A549 (cell line): ENCODE measurements at regions not wholly inside any gene's neighbourhood (a gene's known extent, or its start where the extent isn't known, plus 50 kb on each side); places are given as distances from the start of the nearest gene placed in this dataset.
"Not testable (repeated sequence)": the region's sequence is repeated elsewhere in the genome, so short reads cannot be mapped to it uniquely, and the experiment has no call there.

Experiments used
- ATAC-seq, 2 experiments: fragments of 200-7000 bp in 1 of 2; fragments of >200 bp in 1 of 2; cut with Nextera tagmentation in 1 of 2; cut with Tn5 transposase in 1 of 2; 3 replicates each; pipeline versions ENCODE4 v1.8.0 to v1.9.1; 2018 to 2020; ENCODE audit warnings: mild to moderate bottlenecking in 1 of 2, moderate library complexity in 1 of 2
- CTCF ChIA-PET: fragments of 300-600 bp; sonication (Branson Sonifier 250); formaldehyde crosslinking; extraction: SDS; loops from one replicate; lab custom pipeline; 2021; ENCODE audit warnings: antibody characterized with exemption, inconsistent platforms; lab: Yijun Ruan, JAX
- POLR2A ChIA-PET: fragments of 350-600 bp; formaldehyde crosslinking; extraction: SDS; loops from one replicate; lab custom pipeline; 2021; ENCODE audit warnings: antibody characterized with exemption, inconsistent platforms; lab: Yijun Ruan, JAX
- DNase-seq, 2 experiments: peaks; one replicate each; pipeline versions ENCODE4 v3.0.0 to v3.0.0-alpha.2; 2011 to 2016; ENCODE audit warnings: low read depth in 1 of 2, low spot score in 1 of 2
- FAIRE-seq: peaks from 2 replicates; lab custom pipeline; 2011; peaks lifted over from hg19 to GRCh38; lab: Jason Lieb, UNC
- H3K27ac ChIP-seq, 2 experiments: fragments of >200 bp; sonication (Bioruptor Twin); formaldehyde crosslinking; 3 replicates each; pipeline ENCODE4 v1.5.1; 2016 to 2017
- H3K4me1 ChIP-seq: fragments of >200 bp; sonication (Bioruptor Twin); formaldehyde crosslinking; 3 replicates; pipeline ENCODE4 v1.6.1; 2016
- H3K4me2 ChIP-seq: fragments of >200 bp; sonication (Bioruptor Twin); formaldehyde crosslinking; 3 replicates; pipeline ENCODE4 v1.6.1; 2016
- H3K4me3 ChIP-seq: fragments of >200 bp; sonication (Bioruptor Twin); formaldehyde crosslinking; 3 replicates; pipeline ENCODE4 v1.5.1; 2016
- H3K9me3 ChIP-seq: fragments of >200 bp; sonication (Bioruptor Twin); formaldehyde crosslinking; 3 replicates; pipeline ENCODE4 v1.6.1; 2016
- CHD2 ChIP-seq: fragments of 150-350 bp; IDR thresholded peaks from 2 replicates; pipeline ENCODE4 v1.6.1; 2014; ENCODE audit warnings: low read length; ENCODE audit not compliant: partially characterized antibody
- CHD4 ChIP-seq: fragments of 200-600 bp; sonication (generic); IDR thresholded peaks from 2 replicates; pipeline ENCODE4 v1.6.1; 2016; ENCODE audit warnings: antibody characterized with exemption, mild to moderate bottlenecking, borderline replicate concordance
- E2F6 ChIP-seq: IDR thresholded peaks from 2 replicates; pipeline ENCODE4 v1.6.1; 2012; ENCODE audit warnings: low read depth, borderline replicate concordance
- EHF ChIP-seq: fragments of 250-450 bp; sonication (Bioruptor Pico); IDR thresholded peaks from 2 replicates; pipeline ENCODE4 v1.5.0; 2020; ENCODE audit warnings: mild to moderate bottlenecking
- FOSB ChIP-seq: fragments of 250-450 bp; sonication (Bioruptor Pico); IDR thresholded peaks from 2 replicates; pipeline ENCODE4 v1.5.0; 2020; ENCODE audit warnings: mild to moderate bottlenecking, moderate library complexity
- GATA3 ChIP-seq: IDR thresholded peaks from 2 replicates; pipeline ENCODE4 v1.6.1; 2012; ENCODE audit warnings: borderline replicate concordance
- HES2 ChIP-seq: fragments of >200 bp; sonication (Bioruptor Twin); formaldehyde crosslinking; IDR thresholded peaks from 2 replicates; pipeline ENCODE4 v1.6.1; 2016
- HEYL ChIP-seq: fragments of 250-450 bp; sonication (Bioruptor Pico); IDR thresholded peaks from 2 replicates; pipeline ENCODE4 v1.8.0; 2021; ENCODE audit warnings: mild to moderate bottlenecking, moderate library complexity
- HOXA7 ChIP-seq: fragments of 250-450 bp; sonication (Bioruptor Pico); IDR thresholded peaks from 2 replicates; pipeline ENCODE4 v1.5.0; 2020; ENCODE audit warnings: mild to moderate bottlenecking, moderate library complexity
- KDM5A ChIP-seq: fragments of 200-600 bp; sonication (generic); IDR thresholded peaks from 2 replicates; pipeline ENCODE4 v1.6.1; 2016; ENCODE audit warnings: antibody characterized with exemption, mild to moderate bottlenecking
- MAFK ChIP-seq: fragments of 450-650 bp; IDR thresholded peaks from 2 replicates; pipeline ENCODE4 v1.6.1; 2014; ENCODE audit not compliant: partially characterized antibody
- MYC ChIP-seq: IDR thresholded peaks from 2 replicates; pipeline ENCODE4 v1.6.1; 2012; ENCODE audit warnings: mild to moderate bottlenecking, inconsistent platforms, low read length, improper control_type of control experiment, borderline replicate concordance
- NFE2L2 ChIP-seq: fragments of 150-350 bp; conservative IDR thresholded peaks from 2 replicates; pipeline ENCODE4 v1.6.1; 2014; ENCODE audit warnings: low read length
- PHF8 ChIP-seq: fragments of 200-600 bp; sonication (generic); IDR thresholded peaks from 2 replicates; pipeline ENCODE4 v1.6.1; 2016; ENCODE audit warnings: low read depth, mild to moderate bottlenecking, antibody characterized with exemption, moderate library complexity, borderline replicate concordance
- POLR2AphosphoS2 ChIP-seq: conservative IDR thresholded peaks from 2 replicates; pipeline ENCODE4 v1.6.1; 2012; ENCODE audit warnings: low read length, improper control_type of control experiment, inconsistent platforms
- RAD21 ChIP-seq, 2 experiments: fragments of >200 bp in 1 of 2; sonication (Bioruptor Twin) in 1 of 2; formaldehyde crosslinking in 1 of 2; IDR thresholded peaks in 1 of 2; conservative IDR thresholded peaks in 1 of 2; 2 replicates in 1 of 2; 3 replicates in 1 of 2; pipeline ENCODE4 v1.6.1; 2012 to 2018; ENCODE audit warnings: inconsistent platforms in 1 of 2
- RFX5 ChIP-seq: fragments of 450-650 bp; IDR thresholded peaks from 2 replicates; pipeline ENCODE4 v1.7.1; 2014; ENCODE audit warnings: antibody characterized with exemption, mild to moderate bottlenecking, moderate library complexity
- SMC3 ChIP-seq: fragments of >200 bp; sonication (Bioruptor Twin); formaldehyde crosslinking; IDR thresholded peaks from 3 replicates; pipeline ENCODE4 v1.6.1; 2018; ENCODE audit warnings: inconsistent platforms
- USF2 ChIP-seq: fragments of 450-650 bp; IDR thresholded peaks from 2 replicates; pipeline ENCODE4 v1.6.1; 2014; ENCODE audit warnings: antibody characterized with exemption
- ZNF302 ChIP-seq: fragments of 250-450 bp; sonication (Bioruptor Pico); IDR thresholded peaks from 2 replicates; pipeline ENCODE4 v1.9.0; 2021; ENCODE audit warnings: inconsistent platforms, mild to moderate bottlenecking, moderate library complexity
- WGBS: methylation state at CpG from one replicate; pipeline ENCODE4 v1.1.6; 2017; ENCODE audit errors: missing lambda C conversion rate; 5-methylcytosine and 5-hydroxymethylcytosine counted together
- TF ChIP-seq, protein P1 (sequence below): fragments of 150-350 bp; IDR thresholded peaks from 2 replicates; pipeline ENCODE4 v1.6.1; 2014; ENCODE audit warnings: low read depth, mild to moderate bottlenecking, low read length
- TF ChIP-seq, protein P2 (sequence below): IDR thresholded peaks from 2 replicates; pipeline ENCODE4 v1.6.1; 2012
- TF ChIP-seq, protein P3 (sequence below): fragments of >200 bp; sonication (Bioruptor Twin); formaldehyde crosslinking; IDR thresholded peaks from 3 replicates; pipeline ENCODE4 v1.6.1; 2016

DNA sequence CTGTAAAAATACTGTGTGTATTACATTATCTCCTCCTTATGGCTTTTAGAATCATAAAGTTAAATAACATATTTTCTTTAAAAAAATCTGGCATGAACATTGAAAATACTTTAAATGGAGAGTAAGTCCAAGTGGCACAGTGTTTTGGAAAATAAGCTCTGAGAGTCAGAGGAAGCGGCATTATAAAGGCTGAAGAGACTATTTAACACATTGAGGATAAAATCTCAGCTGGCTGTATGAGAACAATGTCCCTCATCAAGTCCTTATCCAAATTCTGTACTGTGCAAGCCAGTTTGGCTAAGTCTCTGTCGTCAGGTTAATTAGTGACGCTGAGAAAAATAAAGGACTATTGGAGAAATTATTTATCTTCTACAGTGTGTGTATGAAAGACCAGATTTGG lies 245.5 kb downstream of the MFSD1 start:
- H3K4me3 ChIP-seq, result no peak overlapping the region

DNA sequence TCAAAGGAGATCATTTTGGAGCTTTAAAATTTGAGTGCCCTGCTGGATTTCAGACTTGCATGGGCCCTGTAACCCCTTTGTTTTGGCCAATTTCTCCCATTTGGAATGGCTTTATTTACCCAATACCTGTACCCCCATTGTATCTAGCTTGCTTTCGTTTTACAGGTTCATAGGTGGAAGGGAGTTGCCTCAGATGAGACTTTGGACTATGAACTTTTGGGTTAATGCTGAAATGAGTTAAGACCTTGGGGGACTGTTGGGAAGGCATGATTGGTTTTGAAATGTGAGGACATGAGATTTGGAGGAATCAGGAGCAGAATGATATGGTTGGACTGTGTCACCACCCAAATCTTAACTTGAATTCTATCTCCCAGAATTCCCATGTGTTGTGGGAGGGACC lies 250.6 kb downstream of the MFSD1 start:
- CTCF ChIA-PET, DNase-seq, POLR2A ChIA-PET, FAIRE-seq, H3K4me3 ChIP-seq, H3K9me3 ChIP-seq, ATAC-seq, H3K4me1 ChIP-seq, H3K27ac ChIP-seq, H3K4me2 ChIP-seq: not testable (repeated sequence)
- 0% methylated on average over 1 of the region's 1 CpG for WGBS

More for the DNA sequence above, 245.5 kb downstream of the MFSD1 start:
- ChIA-PET POLR2A (interaction anchor here (0.5 kb wide), 1 partner anchor 738 kb away, joined by 5 read pairs; no protein-coding TSS in a partner anchor), CTCF (no interaction called here)
- Histone ChIP-seq H3K4me2 (no peak overlapping the region), H3K4me1 (no peaks in the 10 kb centered on the region), H3K9me3 (no peaks in the 10 kb centered on the region), H3K27ac (no peak overlapping the region)
- ATAC-seq, result no peak
- no peak for FAIRE-seq
- TF ChIP-seq PHF8, result no peak
- no peak for TF ChIP-seq MYC
- TF ChIP-seq ZNF302 (CRISPR knock-in tag), result no peak
- TF ChIP-seq GATA3, result no peak
- TF ChIP-seq, protein P1, sequence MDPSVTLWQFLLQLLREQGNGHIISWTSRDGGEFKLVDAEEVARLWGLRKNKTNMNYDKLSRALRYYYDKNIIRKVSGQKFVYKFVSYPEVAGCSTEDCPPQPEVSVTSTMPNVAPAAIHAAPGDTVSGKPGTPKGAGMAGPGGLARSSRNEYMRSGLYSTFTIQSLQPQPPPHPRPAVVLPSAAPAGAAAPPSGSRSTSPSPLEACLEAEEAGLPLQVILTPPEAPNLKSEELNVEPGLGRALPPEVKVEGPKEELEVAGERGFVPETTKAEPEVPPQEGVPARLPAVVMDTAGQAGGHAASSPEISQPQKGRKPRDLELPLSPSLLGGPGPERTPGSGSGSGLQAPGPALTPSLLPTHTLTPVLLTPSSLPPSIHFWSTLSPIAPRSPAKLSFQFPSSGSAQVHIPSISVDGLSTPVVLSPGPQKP, result no peak
- TF ChIP-seq NFE2L2, result no peak
- no peak for TF ChIP-seq SMC3
- TF ChIP-seq, protein P2, sequence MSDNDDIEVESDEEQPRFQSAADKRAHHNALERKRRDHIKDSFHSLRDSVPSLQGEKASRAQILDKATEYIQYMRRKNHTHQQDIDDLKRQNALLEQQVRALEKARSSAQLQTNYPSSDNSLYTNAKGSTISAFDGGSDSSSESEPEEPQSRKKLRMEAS, result no peak
- no peak for TF ChIP-seq HOXA7 (CRISPR knock-in tag)
- no peak for TF ChIP-seq KDM5A
- no peak for TF ChIP-seq RFX5
- no peak for TF ChIP-seq POLR2AphosphoS2
- no peak for TF ChIP-seq CHD4
- TF ChIP-seq MAFK, result no peak
- no peak for TF ChIP-seq HES2
- TF ChIP-seq HEYL, result no peak
- no peak for DNase-seq
- WGBS, result 9% methylated on average over 3 of the region's 3 CpGs

- Histone ChIP-seq H3K4me3 (no peak overlapping the region), H3K9me3 (no peaks in the 10 kb centered on the region), H3K4me2 (no peak overlapping the region), H3K4me1 (no peaks in the 10 kb centered on the region), H3K27ac (no peak overlapping the region)
- peak; percentile 86 for TF ChIP-seq MAFK
- no peak for TF ChIP-seq KDM5A
- peak; percentile 58; the same call in 1 of the 2 replicates for TF ChIP-seq NFE2L2
- no peak for TF ChIP-seq HOXA7 (CRISPR knock-in tag)
- TF ChIP-seq, protein P3, sequence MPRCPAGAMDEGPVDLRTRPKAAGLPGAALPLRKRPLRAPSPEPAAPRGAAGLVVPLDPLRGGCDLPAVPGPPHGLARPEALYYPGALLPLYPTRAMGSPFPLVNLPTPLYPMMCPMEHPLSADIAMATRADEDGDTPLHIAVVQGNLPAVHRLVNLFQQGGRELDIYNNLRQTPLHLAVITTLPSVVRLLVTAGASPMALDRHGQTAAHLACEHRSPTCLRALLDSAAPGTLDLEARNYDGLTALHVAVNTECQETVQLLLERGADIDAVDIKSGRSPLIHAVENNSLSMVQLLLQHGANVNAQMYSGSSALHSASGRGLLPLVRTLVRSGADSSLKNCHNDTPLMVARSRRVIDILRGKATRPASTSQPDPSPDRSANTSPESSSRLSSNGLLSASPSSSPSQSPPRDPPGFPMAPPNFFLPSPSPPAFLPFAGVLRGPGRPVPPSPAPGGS, result no peak
- TF ChIP-seq CHD2, result no peak
- FAIRE-seq, result no peak
- DNase-seq, result no peak
- CTCF ChIA-PET, result no interaction called here
- no peak for ATAC-seq
- POLR2A ChIA-PET, result no interaction called here
Measured at GRCh38 chr3:159057621-159058020, 255.8 kb downstream of the MFSD1 start.

DNA sequence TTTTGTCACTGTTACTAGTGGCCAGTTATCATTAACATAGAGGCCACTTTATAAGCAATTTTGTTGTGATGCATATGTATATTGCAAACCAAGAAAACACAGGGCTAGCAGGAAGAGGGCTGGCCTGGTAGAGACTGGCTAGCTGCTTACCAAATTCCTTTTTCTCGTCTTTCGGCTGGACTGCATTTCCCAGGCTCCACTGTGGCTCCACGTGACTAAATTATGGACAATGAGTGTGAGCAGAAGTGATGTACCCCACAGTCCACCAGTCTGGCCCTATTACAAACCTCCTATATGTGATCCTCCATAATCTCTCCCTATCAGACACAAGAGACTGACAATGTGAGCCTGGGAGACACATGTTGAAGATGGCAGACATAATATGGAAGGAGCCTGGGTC lies 257.0 kb downstream of the MFSD1 start:
- Histone ChIP-seq H3K4me3 (no peak overlapping the region), H3K27ac (no peak overlapping the region), H3K4me2 (no peak overlapping the region), H3K4me1 (no peaks in the 10 kb centered on the region), H3K9me3 (no peaks in the 10 kb centered on the region)
- FAIRE-seq (no peak), DNase-seq (no peak), ATAC-seq (no peak)
- POLR2A ChIA-PET, result no interaction called here
- WGBS, result 57% methylated on average over 3 of the region's 3 CpGs
- CTCF ChIA-PET, result no interaction called here
- TF ChIP-seq RAD21 (conservative IDR thresholded peaks at IDR 0.05 in 1 of 2, IDR thresholded peaks at IDR 0.05 in 1 of 2), result no peak
- TF ChIP-seq USF2, result no peak
- TF ChIP-seq FOSB, result no peak
- TF ChIP-seq, protein P3, result no peak
- TF ChIP-seq, protein P1, result no peak
- TF ChIP-seq HES2, result no peak
- no peak for TF ChIP-seq E2F6
- no peak for TF ChIP-seq MAFK
- TF ChIP-seq ZNF302 (CRISPR knock-in tag), result no peak
- no peak for TF ChIP-seq EHF (CRISPR knock-in tag)
